ENCODE measurements at regions not wholly inside any gene's neighbourhood (a gene's known extent, or its start where the extent isn't known, plus 50 kb on each side); places are given as distances from the start of the nearest gene placed in this dataset.
"Not testable (repeated sequence)": the region's sequence is repeated elsewhere in the genome, so short reads cannot be mapped to it uniquely, and the experiment has no call there.

- not testable (repeated sequence) for H3K27ac ChIP-seq (ENCODE audit: low read length); H3K27me3 ChIP-seq (ENCODE audit: control insufficient read depth, insufficient read depth, low read length); H3K4me1 ChIP-seq (ENCODE audit: control insufficient read depth, insufficient read depth, low read length); DNase-seq; H3K4me3 ChIP-seq (ENCODE audit: low read length); H3K9me3 ChIP-seq (ENCODE audit: control insufficient read depth, low read depth, low read length); H3K36me3 ChIP-seq (ENCODE audit: control insufficient read depth, insufficient read depth, low read length)
Observed at GRCh38 chr2:90151805-90152204, 1460.3 kb downstream of the RPIA start.

GRCh38 chr2:90170978-90171377, 1479.5 kb downstream of the RPIA start:
- no CpG with 5 or more reads among the region's 1 CpG for WGBS (ENCODE audit: insufficient coverage, low lambda C conversion rate)
- not testable (repeated sequence) for DNase-seq; H3K4me1 ChIP-seq (ENCODE audit: control insufficient read depth, insufficient read depth, low read length); H3K36me3 ChIP-seq (ENCODE audit: control insufficient read depth, insufficient read depth, low read length); H3K27me3 ChIP-seq (ENCODE audit: control insufficient read depth, insufficient read depth, low read length); H3K9me3 ChIP-seq (ENCODE audit: control insufficient read depth, low read depth, low read length); H3K4me3 ChIP-seq (ENCODE audit: low read length); H3K27ac ChIP-seq (ENCODE audit: low read length)

- DNase-seq; H3K27ac ChIP-seq (ENCODE audit: low read length); H3K27me3 ChIP-seq (ENCODE audit: control insufficient read depth, insufficient read depth, low read length); H3K4me3 ChIP-seq (ENCODE audit: low read length); H3K4me1 ChIP-seq (ENCODE audit: control insufficient read depth, insufficient read depth, low read length); H3K36me3 ChIP-seq (ENCODE audit: control insufficient read depth, insufficient read depth, low read length); H3K9me3 ChIP-seq (ENCODE audit: control insufficient read depth, low read depth, low read length): not testable (repeated sequence)
- WGBS (ENCODE audit: insufficient coverage, low lambda C conversion rate) = no CpG with 5 or more reads among the region's 2 CpGs
Observed at GRCh38 chr2:90173081-90173480, 1481.6 kb downstream of the RPIA start.

- not testable (repeated sequence) for H3K4me1 ChIP-seq (ENCODE audit: control insufficient read depth, insufficient read depth, low read length)
- no CpG with 5 or more reads among the region's 3 CpGs for WGBS (ENCODE audit: insufficient coverage, low lambda C conversion rate)
Observed at GRCh38 chr2:90179591-90179990, 1488.1 kb downstream of the RPIA start.

GRCh38 chr2:90207454-90208058, 1516.1 kb downstream of the RPIA start:
- Histone ChIP-seq H3K27ac (ENCODE audit: low read length) (no peak overlapping the region), H3K27me3 (ENCODE audit: control insufficient read depth, insufficient read depth, low read length) (no peaks in the 10 kb centered on the region), H3K36me3 (ENCODE audit: control insufficient read depth, insufficient read depth, low read length) (no peaks in the 10 kb centered on the region), H3K9me3 (ENCODE audit: control insufficient read depth, low read depth, low read length) (no peaks in the 10 kb centered on the region), H3K4me3 (ENCODE audit: low read length) (no peak overlapping the region), H3K4me1 (ENCODE audit: control insufficient read depth, insufficient read depth, low read length) (no peaks in the 10 kb centered on the region)
- DNase-seq = no peak
- WGBS (ENCODE audit: insufficient coverage, low lambda C conversion rate) = no CpG with 5 or more reads among the region's 1 CpG

More at GRCh38 chr2:90179591-90179990, 1488.1 kb downstream of the RPIA start:
- H3K36me3 ChIP-seq (ENCODE audit: control insufficient read depth, insufficient read depth, low read length); H3K4me3 ChIP-seq (ENCODE audit: low read length); H3K27me3 ChIP-seq (ENCODE audit: control insufficient read depth, insufficient read depth, low read length); H3K27ac ChIP-seq (ENCODE audit: low read length); H3K9me3 ChIP-seq (ENCODE audit: control insufficient read depth, low read depth, low read length); DNase-seq: not testable (repeated sequence)

- Histone ChIP-seq H3K4me3 (ENCODE audit: low read length) (no peak overlapping the region), H3K27ac (ENCODE audit: low read length) (no peak overlapping the region), H3K36me3 (ENCODE audit: control insufficient read depth, insufficient read depth, low read length) (no peaks in the 10 kb centered on the region), H3K9me3 (ENCODE audit: control insufficient read depth, low read depth, low read length) (no peaks in the 10 kb centered on the region), H3K27me3 (ENCODE audit: control insufficient read depth, insufficient read depth, low read length) (no peaks in the 10 kb centered on the region), H3K4me1 (ENCODE audit: control insufficient read depth, insufficient read depth, low read length) (no peaks in the 10 kb centered on the region)
- DNase-seq = no peak
- WGBS (ENCODE audit: insufficient coverage, low lambda C conversion rate) = no CpG with 5 or more reads among the region's 5 CpGs
Observed at GRCh38 chr2:90209009-90209408, 1517.5 kb downstream of the RPIA start.

GRCh38 chr2:90209806-90210205, 1518.3 kb downstream of the RPIA start:
- Histone ChIP-seq H3K4me1 (ENCODE audit: control insufficient read depth, insufficient read depth, low read length) (no peaks in the 10 kb centered on the region), H3K27me3 (ENCODE audit: control insufficient read depth, insufficient read depth, low read length) (no peaks in the 10 kb centered on the region), H3K4me3 (ENCODE audit: low read length) (no peak overlapping the region), H3K36me3 (ENCODE audit: control insufficient read depth, insufficient read depth, low read length) (no peaks in the 10 kb centered on the region), H3K9me3 (ENCODE audit: control insufficient read depth, low read depth, low read length) (no peaks in the 10 kb centered on the region), H3K27ac (ENCODE audit: low read length) (no peak overlapping the region)
- no peak for DNase-seq
- no CpG with 5 or more reads among the region's 4 CpGs for WGBS (ENCODE audit: insufficient coverage, low lambda C conversion rate)

- H3K27ac ChIP-seq (ENCODE audit: low read length); DNase-seq; H3K4me3 ChIP-seq (ENCODE audit: low read length); H3K4me1 ChIP-seq (ENCODE audit: control insufficient read depth, insufficient read depth, low read length); H3K36me3 ChIP-seq (ENCODE audit: control insufficient read depth, insufficient read depth, low read length); H3K27me3 ChIP-seq (ENCODE audit: control insufficient read depth, insufficient read depth, low read length); H3K9me3 ChIP-seq (ENCODE audit: control insufficient read depth, low read depth, low read length): not testable (repeated sequence)
- no CpG with 5 or more reads among the region's 2 CpGs for WGBS (ENCODE audit: insufficient coverage, low lambda C conversion rate)
Observed at GRCh38 chr2:90215880-90216279, 1524.4 kb downstream of the RPIA start.

- not testable (repeated sequence) for H3K27ac ChIP-seq (ENCODE audit: low read length); H3K36me3 ChIP-seq (ENCODE audit: control insufficient read depth, insufficient read depth, low read length); H3K27me3 ChIP-seq (ENCODE audit: control insufficient read depth, insufficient read depth, low read length); H3K4me3 ChIP-seq (ENCODE audit: low read length); H3K4me1 ChIP-seq (ENCODE audit: control insufficient read depth, insufficient read depth, low read length); H3K9me3 ChIP-seq (ENCODE audit: control insufficient read depth, low read depth, low read length); DNase-seq
- no CpG with 5 or more reads among the region's 1 CpG for WGBS (ENCODE audit: insufficient coverage, low lambda C conversion rate)
Observed at GRCh38 chr2:90216801-90217200, 1525.3 kb downstream of the RPIA start.

GRCh38 chr2:90218534-90218933, 1527.1 kb downstream of the RPIA start:
- H3K36me3 ChIP-seq (ENCODE audit: control insufficient read depth, insufficient read depth, low read length); H3K27ac ChIP-seq (ENCODE audit: low read length); H3K27me3 ChIP-seq (ENCODE audit: control insufficient read depth, insufficient read depth, low read length); H3K9me3 ChIP-seq (ENCODE audit: control insufficient read depth, low read depth, low read length); H3K4me1 ChIP-seq (ENCODE audit: control insufficient read depth, insufficient read depth, low read length); H3K4me3 ChIP-seq (ENCODE audit: low read length); DNase-seq: not testable (repeated sequence)
- WGBS (ENCODE audit: insufficient coverage, low lambda C conversion rate) = no CpG with 5 or more reads among the region's 2 CpGs

- not testable (repeated sequence) for H3K9me3 ChIP-seq (ENCODE audit: control insufficient read depth, low read depth, low read length); H3K27ac ChIP-seq (ENCODE audit: low read length)
- no CpG with 5 or more reads among the region's 2 CpGs for WGBS (ENCODE audit: insufficient coverage, low lambda C conversion rate)
Observed at GRCh38 chr2:90220623-90221299, 1529.3 kb downstream of the RPIA start.

More at GRCh38 chr2:90220623-90221299, 1529.3 kb downstream of the RPIA start:
- not testable (repeated sequence) for H3K27me3 ChIP-seq (ENCODE audit: control insufficient read depth, insufficient read depth, low read length); H3K4me1 ChIP-seq (ENCODE audit: control insufficient read depth, insufficient read depth, low read length); DNase-seq; H3K36me3 ChIP-seq (ENCODE audit: control insufficient read depth, insufficient read depth, low read length); H3K4me3 ChIP-seq (ENCODE audit: low read length)

Measured in large intestine (tissue), 3 donors.